HepG2 (cell line): ENCODE measurements at regions not wholly inside any gene's neighbourhood (a gene's known extent, or its start where the extent isn't known, plus 50 kb on each side); places are given as distances from the start of the nearest gene placed in this dataset.

ENCODE experiments used
- ATAC-seq: fragments of 200-7000 bp; cut with Tn5 transposase; 3 replicates; pipeline ENCODE4 v1.9.1; 2020; ENCODE audit warnings: mild to moderate bottlenecking, moderate library complexity
- BruUV-seq: library from RNA; stranded (reverse); fragments of 400-500 nt; replicated peaks from 2 replicates; lab custom pipeline; 2021; lab: Mats Ljungman, UMichigan
- CTCF ChIA-PET: fragments of 300-600 bp; formaldehyde crosslinking; extraction: SDS; loops from one replicate; lab custom pipeline; 2021; ENCODE audit warnings: low total read pairs, inconsistent platforms, low intra/inter-chr PET ratio; lab: Yijun Ruan, JAX
- POLR2A ChIA-PET: fragments of 350-600 bp; sonication (Branson Sonifier 250); formaldehyde crosslinking; loops from one replicate; lab custom pipeline; 2020; ENCODE audit warnings: antibody characterized with exemption, inconsistent platforms; lab: Yijun Ruan, JAX
- DNase-seq: peaks from one replicate; pipeline ENCODE4 v3.0.0-alpha.2; 2015; ENCODE audit warnings: low spot score
- FAIRE-seq: peaks from 3 replicates; lab custom pipeline; 2011; peaks lifted over from hg19 to GRCh38; lab: Jason Lieb, UNC
- H2AFZ ChIP-seq: one replicate; pipeline ENCODE4 v1.6.1; 2011; ENCODE audit warnings: low read length, inconsistent platforms
- H3K27ac ChIP-seq: fragments of 300-600 bp; 3 replicates; pipeline ENCODE4 v1.8.0; 2011; ENCODE audit warnings: mixed run types, mild to moderate bottlenecking, mixed read lengths, low read length, inconsistent platforms; ENCODE audit not compliant: insufficient read depth; ENCODE audit errors: extremely low read length
- H3K27me3 ChIP-seq, 2 experiments: fragments of 200-600 bp in 1 of 2; 2 replicates in 1 of 2; 3 replicates in 1 of 2; pipeline versions ENCODE4 v1.6.0 to v1.8.0; 2011; ENCODE audit warnings: low read length in 2 of 2, mild to moderate bottlenecking in 2 of 2, moderate library complexity in 2 of 2, inconsistent platforms in 1 of 2; ENCODE audit not compliant: insufficient read depth in 2 of 2, control insufficient read depth in 1 of 2
- H3K36me3 ChIP-seq, 2 experiments: fragments of 200-600 bp in 1 of 2; replicated peaks in 1 of 2; 2 replicates in 1 of 2; 3 replicates in 1 of 2; pipeline versions ENCODE4 v1.5.1 to v1.8.0; 2011; ENCODE audit warnings: low read length in 2 of 2, inconsistent platforms in 1 of 2; ENCODE audit not compliant: insufficient read depth in 2 of 2, control insufficient read depth in 1 of 2
- H3K4me1 ChIP-seq: 2 replicates; pipeline ENCODE4 v1.5.1; 2012; ENCODE audit warnings: low read length, inconsistent platforms; ENCODE audit not compliant: insufficient read depth
- H3K4me2 ChIP-seq: 2 replicates; pipeline ENCODE4 v1.6.0; 2011; ENCODE audit warnings: low read depth, low read length, inconsistent platforms
- H3K4me3 ChIP-seq, 3 experiments: fragments of 200-600 bp in 1 of 3; sonication (generic), shearing (Covaris generic) in 1 of 3; replicated peaks in 1 of 3; 2 replicates each; pipeline ENCODE4 v1.5.1; 2011 to 2016; ENCODE audit warnings: low read length in 3 of 3, inconsistent platforms in 2 of 3, low read depth in 2 of 3, mild to moderate bottlenecking in 2 of 3, control low read depth in 1 of 3, mixed read lengths in 1 of 3; ENCODE audit not compliant: insufficient read depth in 1 of 3
- H3K79me2 ChIP-seq: one replicate; pipeline ENCODE4 v1.6.1; 2011; ENCODE audit warnings: low read length, inconsistent platforms; ENCODE audit not compliant: insufficient read depth
- H3K9ac ChIP-seq: 2 replicates; pipeline ENCODE4 v1.6.0; 2011; ENCODE audit warnings: mild to moderate bottlenecking, low read depth, low read length, inconsistent platforms; ENCODE audit not compliant: insufficient read depth
- H3K9me3 ChIP-seq: 2 replicates; pipeline ENCODE4 v1.5.1; 2012; ENCODE audit warnings: mild to moderate bottlenecking, low read length
- H4K20me1 ChIP-seq: 2 replicates; pipeline ENCODE4 v1.6.0; 2011; ENCODE audit warnings: inconsistent platforms, mild to moderate bottlenecking, low read length, moderate library complexity; ENCODE audit not compliant: insufficient read depth
- AGO2 ChIP-seq: fragments of 200-400 bp; formaldehyde crosslinking; optimal IDR thresholded peaks from 2 replicates; pipeline ENCODE3; 2017; ENCODE audit warnings: mild to moderate bottlenecking, low read depth, low read length, moderate library complexity
- ATF7 ChIP-seq, 2 experiments: fragments of 450-650 bp in 1 of 2; sonication (generic) in 1 of 2; formaldehyde crosslinking in 1 of 2; IDR thresholded peaks; 2 replicates each; pipeline versions ENCODE4 v1.4.0 to v1.6.1; 2016 to 2020; ENCODE audit warnings: antibody characterized with exemption in 1 of 2, mild to moderate bottlenecking in 1 of 2, missing genetic modification reagents in 1 of 2
- GATAD1 ChIP-seq: IDR thresholded peaks from 2 replicates; pipeline ENCODE4 v1.6.1; 2016; ENCODE audit warnings: missing genetic modification reagents, missing compliant biosample characterization
- MAF1 ChIP-seq: sonication (generic); formaldehyde crosslinking; IDR thresholded peaks from 2 replicates; pipeline ENCODE4 v1.5.0; 2020; ENCODE audit warnings: missing genetic modification reagents, borderline replicate concordance
- MBNL3 ChIP-seq: fragments of 250-450 bp; sonication (Bioruptor Pico); conservative IDR thresholded peaks from 2 replicates; pipeline ENCODE4 v1.8.0; 2022; ENCODE audit warnings: mild to moderate bottlenecking, inconsistent platforms
- ZNF225 ChIP-seq: sonication (generic); formaldehyde crosslinking; IDR thresholded peaks from 2 replicates; pipeline ENCODE4 v1.4.0; 2020; ENCODE audit warnings: mild to moderate bottlenecking, missing genetic modification reagents
- ZNF441 ChIP-seq: sonication (generic); formaldehyde crosslinking; IDR thresholded peaks from 2 replicates; pipeline ENCODE4 v1.7.0; 2021; ENCODE audit warnings: missing genetic modification reagents, borderline replicate concordance
- ZNF598 ChIP-seq: sonication (generic); formaldehyde crosslinking; IDR thresholded peaks from 2 replicates; pipeline ENCODE4 v1.5.1; 2020; ENCODE audit warnings: mild to moderate bottlenecking, missing genetic modification reagents, borderline replicate concordance
- in situ Hi-C: cut with HindIII; loops from 2 replicates; pipeline ENCODE4 v1.10.0; 2017; ENCODE audit warnings: low pct_unique_long_range_greater_than_20kb; ENCODE audit not compliant: extremely low pct_ligation_motif_present
- intact Hi-C: fragments of 100-400 bp; cut with micrococcal nuclease; formaldehyde crosslinking; loops from one replicate; pipeline ENCODE4 v1.10.0; 2022; ENCODE audit not compliant: unreplicated experiment
- TF ChIP-seq, protein P1 (sequence below): sonication (generic); formaldehyde crosslinking; IDR thresholded peaks from 2 replicates; pipeline ENCODE4 v1.9.0; 2021; ENCODE audit warnings: missing genetic modification reagents, borderline replicate concordance

- TF ChIP-seq, protein P1, sequence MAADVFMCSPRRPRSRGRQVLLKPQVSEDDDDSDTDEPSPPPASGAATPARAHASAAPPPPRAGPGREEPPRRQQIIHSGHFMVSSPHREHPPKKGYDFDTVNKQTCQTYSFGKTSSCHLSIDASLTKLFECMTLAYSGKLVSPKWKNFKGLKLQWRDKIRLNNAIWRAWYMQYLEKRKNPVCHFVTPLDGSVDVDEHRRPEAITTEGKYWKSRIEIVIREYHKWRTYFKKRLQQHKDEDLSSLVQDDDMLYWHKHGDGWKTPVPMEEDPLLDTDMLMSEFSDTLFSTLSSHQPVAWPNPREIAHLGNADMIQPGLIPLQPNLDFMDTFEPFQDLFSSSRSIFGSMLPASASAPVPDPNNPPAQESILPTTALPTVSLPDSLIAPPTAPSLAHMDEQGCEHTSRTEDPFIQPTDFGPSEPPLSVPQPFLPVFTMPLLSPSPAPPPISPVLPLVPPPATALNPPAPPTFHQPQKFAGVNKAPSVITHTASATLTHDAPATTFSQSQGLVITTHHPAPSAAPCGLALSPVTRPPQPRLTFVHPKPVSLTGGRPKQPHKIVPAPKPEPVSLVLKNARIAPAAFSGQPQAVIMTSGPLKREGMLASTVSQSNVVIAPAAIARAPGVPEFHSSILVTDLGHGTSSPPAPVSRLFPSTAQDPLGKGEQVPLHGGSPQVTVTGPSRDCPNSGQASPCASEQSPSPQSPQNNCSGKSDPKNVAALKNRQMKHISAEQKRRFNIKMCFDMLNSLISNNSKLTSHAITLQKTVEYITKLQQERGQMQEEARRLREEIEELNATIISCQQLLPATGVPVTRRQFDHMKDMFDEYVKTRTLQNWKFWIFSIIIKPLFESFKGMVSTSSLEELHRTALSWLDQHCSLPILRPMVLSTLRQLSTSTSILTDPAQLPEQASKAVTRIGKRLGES (CRISPR knock-in tag) = no peak
These were observed 181.3 kb downstream of the C7orf25 start (continued) for GRCh38 chr7:42730586-42730985.

DNA sequence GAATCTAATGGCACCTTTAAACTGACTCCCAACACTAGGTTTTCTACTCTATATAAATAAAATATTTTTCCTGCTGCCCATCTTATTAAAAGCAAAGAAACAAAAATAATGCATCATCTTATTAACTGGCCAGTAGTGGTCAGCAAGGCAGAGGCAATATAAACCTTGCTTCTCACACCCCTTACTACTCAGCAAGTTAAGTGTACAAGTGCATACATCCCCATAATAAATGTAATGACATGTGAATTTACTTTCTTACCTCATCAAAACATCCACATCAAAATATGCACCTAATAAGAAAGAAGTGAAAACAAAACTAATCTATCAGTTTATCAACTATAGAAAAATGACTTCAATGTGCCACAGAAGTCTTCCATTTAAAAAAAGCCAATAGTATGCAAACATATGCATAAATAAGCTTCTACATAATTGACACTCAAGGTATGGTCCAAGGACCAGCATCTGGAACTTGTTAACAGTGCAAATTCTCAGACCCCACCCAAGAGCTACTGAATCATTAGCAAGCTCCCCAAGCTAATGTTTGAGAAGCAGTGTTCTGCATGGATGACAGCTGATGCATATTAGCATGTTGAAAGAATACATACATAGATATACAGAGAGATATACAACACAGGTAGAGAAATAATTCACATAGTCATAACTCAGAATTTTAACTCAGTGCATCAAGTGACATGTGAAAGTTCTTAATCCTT, 182.7 kb downstream of the C7orf25 start:
- Histone ChIP-seq H3K9ac (no peak overlapping the region), H3K36me3 (no peaks in the 10 kb centered on the region), H3K27ac (no peak overlapping the region), H3K4me2 (no peak overlapping the region), H2AFZ (no peak overlapping the region), H3K4me3 (no peak overlapping the region), H3K4me1 (no peaks in the 10 kb centered on the region), H3K9me3 (peaks cover 4% of the 10 kb centered on the region; the same call in 1 of the 2 replicates), H3K79me2 (no peaks in the 10 kb centered on the region), H3K27me3 (no peaks in the 10 kb centered on the region), H4K20me1 (no peaks in the 10 kb centered on the region)
- intact Hi-C loops = no loop called here
- in situ Hi-C loops = no loop called here
- BruUV-seq = no TSS peak
- ChIA-PET CTCF (no interaction called here), POLR2A (no interaction called here)
- ATAC-seq (no peak), DNase-seq (no peak), FAIRE-seq (no peak)
- TF ChIP-seq GATAD1 (no peak), AGO2 (no peak), ZNF598 (CRISPR knock-in tag) (no peak), MBNL3 (CRISPR knock-in tag) (no peak), ATF7 (IDR thresholded peaks at IDR 0.05) (no peak), ATF7 (CRISPR knock-in tag; IDR thresholded peaks at IDR 0.05) (no peak), MAF1 (no peak), ZNF441 (no peak), ZNF225 (CRISPR knock-in tag) (no peak)
